Adrenal gland (tissue), 5 donors: ENCODE measurements at regions not wholly inside any gene's neighbourhood (a gene's known extent, or its start where the extent isn't known, plus 50 kb on each side); places are given as distances from the start of the nearest gene placed in this dataset.

Experiments
- POLR2A ChIP-seq, 2 donors: fragments of 450-650 bp; IDR thresholded peaks; one replicate each; pipeline ENCODE4 v1.6.1; 2017; ENCODE audit warnings: antibody characterized with exemption in 2 of 2, mild to moderate bottlenecking in 2 of 2, moderate library complexity in 1 of 2
- TF ChIP-seq, protein P1 (sequence below), 6 experiments: fragments of 450-650 bp in 4 of 6; fragments of 200-600 bp in 2 of 6; sonication (generic) in 1 of 6; IDR thresholded peaks; 1 replicate in 5 of 6; 2 replicates in 1 of 6; pipeline versions ENCODE4 v1.5.1 to v1.8.0; 2016 to 2021; ENCODE audit warnings: antibody characterized with exemption in 6 of 6, mild to moderate bottlenecking in 2 of 6, moderate library complexity in 1 of 6
- donor health status: DM: no; HTN: no; CAD: no.

DNA sequence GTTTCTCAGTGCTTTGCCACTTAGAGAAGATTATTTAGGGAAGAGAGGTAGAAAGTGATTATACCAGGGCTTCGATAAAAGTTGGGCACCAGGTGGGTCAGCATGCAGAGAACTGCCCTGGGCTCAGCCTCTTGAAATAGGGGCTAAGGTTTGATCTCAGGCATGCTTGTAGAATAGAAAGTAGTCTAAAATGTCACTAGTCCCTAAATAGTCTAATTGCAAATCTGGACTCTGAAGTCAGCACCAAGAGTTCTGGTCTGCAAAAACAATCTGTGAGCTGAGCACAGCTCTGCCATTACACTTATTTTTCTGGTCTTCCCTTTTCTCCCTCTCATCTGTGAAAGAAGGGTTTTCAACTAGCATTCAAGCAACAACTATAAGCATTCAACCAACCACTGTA, 248.0 kb downstream of the SMARCA2 start:
- TF ChIP-seq, protein P1, sequence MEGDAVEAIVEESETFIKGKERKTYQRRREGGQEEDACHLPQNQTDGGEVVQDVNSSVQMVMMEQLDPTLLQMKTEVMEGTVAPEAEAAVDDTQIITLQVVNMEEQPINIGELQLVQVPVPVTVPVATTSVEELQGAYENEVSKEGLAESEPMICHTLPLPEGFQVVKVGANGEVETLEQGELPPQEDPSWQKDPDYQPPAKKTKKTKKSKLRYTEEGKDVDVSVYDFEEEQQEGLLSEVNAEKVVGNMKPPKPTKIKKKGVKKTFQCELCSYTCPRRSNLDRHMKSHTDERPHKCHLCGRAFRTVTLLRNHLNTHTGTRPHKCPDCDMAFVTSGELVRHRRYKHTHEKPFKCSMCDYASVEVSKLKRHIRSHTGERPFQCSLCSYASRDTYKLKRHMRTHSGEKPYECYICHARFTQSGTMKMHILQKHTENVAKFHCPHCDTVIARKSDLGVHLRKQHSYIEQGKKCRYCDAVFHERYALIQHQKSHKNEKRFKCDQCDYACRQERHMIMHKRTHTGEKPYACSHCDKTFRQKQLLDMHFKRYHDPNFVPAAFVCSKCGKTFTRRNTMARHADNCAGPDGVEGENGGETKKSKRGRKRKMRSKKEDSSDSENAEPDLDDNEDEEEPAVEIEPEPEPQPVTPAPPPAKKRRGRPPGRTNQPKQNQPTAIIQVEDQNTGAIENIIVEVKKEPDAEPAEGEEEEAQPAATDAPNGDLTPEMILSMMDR (IDR thresholded peaks at IDR 0.05), result no peak
- no peak for TF ChIP-seq POLR2A (IDR thresholded peaks at IDR 0.05)
